Esophagus muscularis mucosa (tissue), 4 donors: ENCODE measurements at regions not wholly inside any gene's neighbourhood (a gene's known extent, or its start where the extent isn't known, plus 50 kb on each side); places are given as distances from the start of the nearest gene placed in this dataset.

Source experiments
- EP300 ChIP-seq: sonication (generic); formaldehyde crosslinking; IDR thresholded peaks from one replicate; pipeline ENCODE4 v1.6.1; 2017; ENCODE audit warnings: antibody characterized with exemption
- POLR2A ChIP-seq: fragments of 450-650 bp; IDR thresholded peaks from one replicate; pipeline ENCODE4 v1.6.1; 2017; ENCODE audit warnings: antibody characterized with exemption, moderate library complexity, mild to moderate bottlenecking, low read depth
- POLR2AphosphoS5 ChIP-seq, 2 donors: sonication (generic); formaldehyde crosslinking; IDR thresholded peaks; one replicate each; pipeline ENCODE4 v1.6.1; 2017; ENCODE audit warnings: antibody characterized with exemption in 2 of 2
- TF ChIP-seq, protein P1 (sequence below), 3 experiments: fragments of 200-600 bp in 2 of 3; fragments of 450-650 bp in 1 of 3; sonication (generic) in 2 of 3; IDR thresholded peaks; one replicate each; pipeline ENCODE4 v1.5.1; 2017 to 2019; ENCODE audit warnings: antibody characterized with exemption in 3 of 3, mild to moderate bottlenecking in 2 of 3, moderate library complexity in 1 of 3

DNA sequence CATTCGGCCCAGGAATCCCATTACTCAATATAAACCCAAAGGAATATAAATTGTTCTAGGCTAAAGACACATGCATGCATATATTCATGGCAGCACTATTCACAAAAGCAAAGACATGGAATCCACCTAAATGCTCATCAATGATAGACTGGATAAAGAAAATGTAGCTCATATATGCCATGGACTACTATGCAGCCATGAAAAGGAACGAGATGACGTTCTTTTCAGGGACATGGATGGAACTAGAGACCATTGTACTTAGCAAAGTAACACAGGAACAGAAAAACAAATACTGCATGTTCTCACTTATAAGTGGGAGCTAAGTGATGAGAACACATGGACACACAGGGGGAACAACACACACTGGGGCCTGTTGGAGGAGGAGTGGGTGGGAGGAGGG, 769.5 kb downstream of the TBC1D32 start:
- TF ChIP-seq, protein P1, sequence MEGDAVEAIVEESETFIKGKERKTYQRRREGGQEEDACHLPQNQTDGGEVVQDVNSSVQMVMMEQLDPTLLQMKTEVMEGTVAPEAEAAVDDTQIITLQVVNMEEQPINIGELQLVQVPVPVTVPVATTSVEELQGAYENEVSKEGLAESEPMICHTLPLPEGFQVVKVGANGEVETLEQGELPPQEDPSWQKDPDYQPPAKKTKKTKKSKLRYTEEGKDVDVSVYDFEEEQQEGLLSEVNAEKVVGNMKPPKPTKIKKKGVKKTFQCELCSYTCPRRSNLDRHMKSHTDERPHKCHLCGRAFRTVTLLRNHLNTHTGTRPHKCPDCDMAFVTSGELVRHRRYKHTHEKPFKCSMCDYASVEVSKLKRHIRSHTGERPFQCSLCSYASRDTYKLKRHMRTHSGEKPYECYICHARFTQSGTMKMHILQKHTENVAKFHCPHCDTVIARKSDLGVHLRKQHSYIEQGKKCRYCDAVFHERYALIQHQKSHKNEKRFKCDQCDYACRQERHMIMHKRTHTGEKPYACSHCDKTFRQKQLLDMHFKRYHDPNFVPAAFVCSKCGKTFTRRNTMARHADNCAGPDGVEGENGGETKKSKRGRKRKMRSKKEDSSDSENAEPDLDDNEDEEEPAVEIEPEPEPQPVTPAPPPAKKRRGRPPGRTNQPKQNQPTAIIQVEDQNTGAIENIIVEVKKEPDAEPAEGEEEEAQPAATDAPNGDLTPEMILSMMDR (IDR thresholded peaks at IDR 0.05) = no peak
- no peak for TF ChIP-seq EP300
- TF ChIP-seq POLR2AphosphoS5 (IDR thresholded peaks at IDR 0.05) = no peak
- no peak for TF ChIP-seq POLR2A
